K562 (cell line): ENCODE measurements at regions not wholly inside any gene's neighbourhood (a gene's known extent, or its start where the extent isn't known, plus 50 kb on each side); places are given as distances from the start of the nearest gene placed in this dataset.

Experiments used
- ATAC-seq: fragments of 200-7000 bp; cut with Tn5 transposase; 3 replicates; pipeline ENCODE4 v1.9.1; 2020; ENCODE audit warnings: moderate library complexity
- BruUV-seq: library from RNA; stranded (reverse); fragments of 400-500 nt; replicated peaks from 2 replicates; lab custom pipeline; 2021; lab: Mats Ljungman, UMichigan
- CTCF ChIA-PET: fragments of 300-600 bp; formaldehyde crosslinking; extraction: SDS; loops from one replicate; lab custom pipeline; 2021; ENCODE audit warnings: low intra/inter-chr PET ratio; lab: Yijun Ruan, JAX
- POLR2A ChIA-PET: fragments of 300-600, 350-650 bp; sonication (Branson Sonifier 250); formaldehyde crosslinking; extraction: SDS; loops from one replicate; lab custom pipeline; 2021; ENCODE audit warnings: antibody characterized with exemption, inconsistent platforms; lab: Yijun Ruan, JAX
- DNase-seq, 4 experiments: peaks; one replicate each; pipeline versions ENCODE4 v3.0.0 to v3.0.0-alpha.2; 2011 to 2018; ENCODE audit warnings: low spot score in 3 of 4, mixed read lengths in 3 of 4; ENCODE audit errors: extremely low read depth in 1 of 4
- FAIRE-seq: peaks from 2 replicates; lab custom pipeline; 2011; peaks lifted over from hg19 to GRCh38; lab: Jason Lieb, UNC
- H2AFZ ChIP-seq: 2 replicates; pipeline ENCODE4 v1.6.0; 2011; ENCODE audit warnings: low read depth, low read length, control low read depth, inconsistent platforms
- H3K27ac ChIP-seq: fragments of 200-600 bp; 3 replicates; pipeline ENCODE4 v1.8.0; 2011; ENCODE audit warnings: low read depth, mild to moderate bottlenecking, control low read depth, inconsistent platforms, low read length, moderate library complexity, mixed read lengths; ENCODE audit errors: extremely low read depth
- H3K27me3 ChIP-seq, 2 experiments: fragments of 300-600 bp in 1 of 2; 2 replicates in 1 of 2; 3 replicates in 1 of 2; pipeline versions ENCODE4 v1.6.0 to v1.8.0; 2011; ENCODE audit warnings: inconsistent platforms in 2 of 2, low read length in 2 of 2, mild to moderate bottlenecking in 1 of 2, mixed read lengths in 1 of 2, moderate library complexity in 1 of 2; ENCODE audit not compliant: control insufficient read depth in 2 of 2, insufficient read depth in 2 of 2
- H3K36me3 ChIP-seq: fragments of 300-600 bp; 3 replicates; pipeline ENCODE4 v1.8.0; 2011; ENCODE audit warnings: mild to moderate bottlenecking, low read length, inconsistent platforms; ENCODE audit not compliant: control insufficient read depth, insufficient read depth
- H3K4me1 ChIP-seq, 2 experiments: fragments of 200-600 bp in 1 of 2; replicated peaks in 1 of 2; 2 replicates in 1 of 2; 3 replicates in 1 of 2; pipeline versions ENCODE4 v1.5.1 to v1.8.0; 2011; ENCODE audit warnings: inconsistent platforms in 2 of 2, low read length in 2 of 2, mild to moderate bottlenecking in 1 of 2, mixed read lengths in 1 of 2, moderate library complexity in 1 of 2; ENCODE audit not compliant: control insufficient read depth in 2 of 2, insufficient read depth in 2 of 2
- H3K4me2 ChIP-seq: 2 replicates; pipeline ENCODE4 v1.6.1; 2011; ENCODE audit warnings: low read length, control low read depth, inconsistent platforms, mixed read lengths; ENCODE audit not compliant: insufficient read depth
- H3K4me3 ChIP-seq: fragments of 200-600 bp; sonication (generic), shearing (Covaris generic); 2 replicates; pipeline ENCODE4 v1.5.1; 2016; ENCODE audit warnings: control low read depth, inconsistent platforms
- H3K79me2 ChIP-seq: fragments of 200-600 bp; 3 replicates; pipeline ENCODE4 v1.8.0; 2011; ENCODE audit warnings: low read length, inconsistent platforms; ENCODE audit not compliant: control insufficient read depth, insufficient read depth
- H3K9ac ChIP-seq, 2 experiments: 2 replicates each; pipeline versions ENCODE4 v1.6.0 to v1.6.1; 2011; ENCODE audit warnings: low read depth in 2 of 2, low read length in 2 of 2, control low read depth in 1 of 2, inconsistent platforms in 1 of 2, mild to moderate bottlenecking in 1 of 2, mixed read lengths in 1 of 2; ENCODE audit not compliant: insufficient read depth in 1 of 2
- H3K9me1 ChIP-seq: one replicate; pipeline ENCODE4 v1.6.0; 2011; ENCODE audit warnings: inconsistent platforms, mild to moderate bottlenecking, low read length, moderate library complexity; ENCODE audit not compliant: control insufficient read depth, insufficient read depth
- H3K9me3 ChIP-seq: replicated peaks from 2 replicates; pipeline ENCODE4 v1.5.1; 2011; ENCODE audit warnings: low read depth, low read length, inconsistent platforms; ENCODE audit not compliant: control insufficient read depth, insufficient read depth
- H4K20me1 ChIP-seq: replicated peaks from 2 replicates; pipeline ENCODE4 v1.6.1; 2011; ENCODE audit warnings: low read length, inconsistent platforms, mixed read lengths; ENCODE audit not compliant: control insufficient read depth, insufficient read depth
- CBFB ChIP-seq: sonication (generic); formaldehyde crosslinking; IDR thresholded peaks from 2 replicates; pipeline ENCODE4 v1.4.0; 2020; ENCODE audit warnings: mild to moderate bottlenecking, missing genetic modification reagents
- KDM1A ChIP-seq, 2 experiments: fragments of 450-650 bp; IDR thresholded peaks; 2 replicates each; pipeline ENCODE4 v1.6.1; 2016; ENCODE audit warnings: mild to moderate bottlenecking in 2 of 2
- MYC ChIP-seq, 2 experiments: fragments of 250-450 bp in 1 of 2; sonication (Bioruptor Pico) in 1 of 2; IDR thresholded peaks; 2 replicates each; pipeline versions ENCODE4 v1.5.1 to v1.6.1; 2012 to 2021; ENCODE audit warnings: low read depth in 2 of 2, borderline replicate concordance in 1 of 2, improper control_type of control experiment in 1 of 2, low read length in 1 of 2, mild to moderate bottlenecking in 1 of 2, moderate library complexity in 1 of 2
- SREBF1 ChIP-seq: fragments of 150-350 bp; IDR thresholded peaks from 2 replicates; pipeline ENCODE4 v1.6.1; 2014; ENCODE audit warnings: antibody characterized with exemption, low read depth, low read length, borderline replicate concordance
- TEAD4 ChIP-seq, 2 experiments: sonication (generic) in 1 of 2; formaldehyde crosslinking in 1 of 2; IDR thresholded peaks; 2 replicates each; pipeline versions ENCODE4 v1.6.1 to v1.8.0; 2012 to 2022; ENCODE audit warnings: borderline replicate concordance in 1 of 2, inconsistent platforms in 1 of 2, low read length in 1 of 2, mild to moderate bottlenecking in 1 of 2, missing genetic modification reagents in 1 of 2
- ZFX ChIP-seq: sonication (generic); formaldehyde crosslinking; IDR thresholded peaks from 2 replicates; pipeline ENCODE4 v1.8.0; 2022; ENCODE audit warnings: mild to moderate bottlenecking, missing genetic modification reagents, moderate library complexity
- ZNF699 ChIP-seq: fragments of 250-450 bp; sonication (Bioruptor Pico); IDR thresholded peaks from 2 replicates; pipeline ENCODE4 v1.8.0; 2021; ENCODE audit warnings: mild to moderate bottlenecking, moderate library complexity; ENCODE audit not compliant: insufficient replicate concordance
- WGBS: fragments of 100-300 bp; shearing (Covaris generic); methylation state at CpG from one replicate; pipeline ENCODE4 v1.1.6; 2016; ENCODE audit warnings: low coverage, mixed read lengths; ENCODE audit not compliant: insufficient coverage; ENCODE audit errors: missing lambda C conversion rate; 5-methylcytosine and 5-hydroxymethylcytosine counted together
- in situ Hi-C: fragments of 300-500 bp; cut with MboI; formaldehyde crosslinking; loops from 4 replicates; pipeline ENCODE4 v1.15.0; 2018; ENCODE audit warnings: inconsistent platforms, mixed read lengths
- intact Hi-C: fragments of 100-400 bp; cut with micrococcal nuclease; formaldehyde crosslinking; loops from 2 replicates; pipeline ENCODE4 v1.14.2; 2022
- TF ChIP-seq, protein P1 (sequence below), 2 experiments: fragments of 450-650 bp; conservative IDR thresholded peaks; 2 replicates each; pipeline ENCODE4 v1.6.1; 2017; ENCODE audit warnings: mild to moderate bottlenecking in 2 of 2, moderate library complexity in 2 of 2

DNA sequence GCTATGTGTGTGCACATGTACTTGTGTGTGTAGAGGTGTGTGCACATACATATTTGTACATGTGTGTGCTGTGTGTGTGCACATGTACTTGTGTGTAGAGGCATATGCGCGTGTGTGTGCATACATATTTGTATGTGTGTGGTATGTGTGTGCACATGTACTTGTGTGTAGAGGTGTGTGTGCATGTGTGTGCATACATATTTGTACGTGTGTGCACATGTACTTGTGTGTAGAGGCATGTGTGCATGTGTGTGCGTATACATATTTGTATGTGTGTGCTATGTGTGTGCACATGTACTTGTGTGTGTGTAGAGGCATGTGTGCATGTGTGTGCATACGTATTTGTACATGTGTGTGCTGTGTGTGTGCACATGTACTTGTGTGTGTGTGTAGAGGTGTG is 291.9 kb downstream of the AJAP1 start:
- DNase-seq, result no peak
- under 1% methylated on average over 5 of the region's 5 CpGs for WGBS
- Histone ChIP-seq H3K4me2 (no peak overlapping the region), H3K36me3 (no peaks in the 10 kb centered on the region), H2AFZ (no peak overlapping the region), H3K27ac (no peak overlapping the region; the same call in 2 of the 3 replicates), H3K4me3 (no peak overlapping the region), H3K27me3 (no peaks in the 10 kb centered on the region), H3K79me2 (no peaks in the 10 kb centered on the region), H3K9me3 (peaks cover 6% of the 10 kb centered on the region; the same call in 1 of the 2 replicates), H4K20me1 (no peaks in the 10 kb centered on the region), H3K9me1 (no peaks in the 10 kb centered on the region), H3K4me1 (no peaks in the 10 kb centered on the region), H3K9ac (no peak overlapping the region)
- ChIA-PET POLR2A (no interaction called here), CTCF (no interaction called here)
- no peak for FAIRE-seq
- intact Hi-C loops, result no loop called here
- in situ Hi-C loops, result no loop called here
- no peak for ATAC-seq
- TF ChIP-seq KDM1A (IDR thresholded peaks at IDR 0.05) (no peak), SREBF1 (no peak), ZFX (CRISPR knock-in tag) (no peak), CBFB (no peak), MYC (IDR thresholded peaks at IDR 0.05; ENCODE audit: low read depth, low read length) (no peak), MYC (CRISPR knock-in tag; IDR thresholded peaks at IDR 0.05; ENCODE audit: borderline replicate concordance, low read depth) (no peak), ZNF699 (CRISPR knock-in tag) (no peak), TEAD4 (IDR thresholded peaks at IDR 0.05; ENCODE audit: low read length) (no peak), TEAD4 (CRISPR knock-in tag; IDR thresholded peaks at IDR 0.05; ENCODE audit: borderline replicate concordance) (no peak)
- TF ChIP-seq, protein P1, sequence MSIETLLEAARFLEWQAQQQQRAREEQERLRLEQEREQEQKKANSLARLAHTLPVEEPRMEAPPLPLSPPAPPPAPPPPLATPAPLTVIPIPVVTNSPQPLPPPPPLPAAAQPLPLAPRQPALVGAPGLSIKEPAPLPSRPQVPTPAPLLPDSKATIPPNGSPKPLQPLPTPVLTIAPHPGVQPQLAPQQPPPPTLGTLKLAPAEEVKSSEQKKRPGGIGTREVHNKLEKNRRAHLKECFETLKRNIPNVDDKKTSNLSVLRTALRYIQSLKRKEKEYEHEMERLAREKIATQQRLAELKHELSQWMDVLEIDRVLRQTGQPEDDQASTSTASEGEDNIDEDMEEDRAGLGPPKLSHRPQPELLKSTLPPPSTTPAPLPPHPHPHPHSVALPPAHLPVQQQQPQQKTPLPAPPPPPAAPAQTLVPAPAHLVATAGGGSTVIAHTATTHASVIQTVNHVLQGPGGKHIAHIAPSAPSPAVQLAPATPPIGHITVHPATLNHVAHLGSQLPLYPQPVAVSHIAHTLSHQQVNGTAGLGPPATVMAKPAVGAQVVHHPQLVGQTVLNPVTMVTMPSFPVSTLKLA (conservative IDR thresholded peaks at IDR 0.05), result no peak
- no TSS peak for BruUV-seq
